Sigmoid colon (tissue), 4 donors: ENCODE measurements at regions not wholly inside any gene's neighbourhood (a gene's known extent, or its start where the extent isn't known, plus 50 kb on each side); places are given as distances from the start of the nearest gene placed in this dataset.

Experiments used
- CTCF ChIP-seq, 4 experiments: fragments of 450-650 bp in 3 of 4; fragments of 200-600 bp in 1 of 4; IDR thresholded peaks; one replicate each; pipeline ENCODE4 v1.5.1; 2016 to 2019; ENCODE audit warnings: antibody characterized with exemption in 4 of 4, mild to moderate bottlenecking in 3 of 4, moderate library complexity in 2 of 4
- EP300 ChIP-seq, 4 donors: sonication (generic); formaldehyde crosslinking; IDR thresholded peaks; one replicate each; pipeline ENCODE4 v1.6.1; 2017; ENCODE audit warnings: antibody characterized with exemption in 4 of 4

- no peak for TF ChIP-seq CTCF (IDR thresholded peaks at IDR 0.05)
- TF ChIP-seq EP300 (IDR thresholded peaks at IDR 0.05): no peak
These were observed 1975.1 kb upstream of the AGA start for GRCh38 chr4:179417357-179417756.
